WTC11 (cell line): ENCODE measurements at regions not wholly inside any gene's neighbourhood (a gene's known extent, or its start where the extent isn't known, plus 50 kb on each side); places are given as distances from the start of the nearest gene placed in this dataset.

ENCODE experiments used
- ATAC-seq: fragments of 200-7000 bp; cut with Tn5 transposase; 2 replicates; pipeline ENCODE4 v1.10.0; 2021; ENCODE audit warnings: mild to moderate bottlenecking, moderate library complexity
- CTCF ChIA-PET: fragments of 300-600 bp; sonication (Branson Sonifier 250); formaldehyde crosslinking; loops from one replicate; lab custom pipeline; 2021; ENCODE audit warnings: antibody characterized with exemption; lab: Charles Lee
- POLR2A ChIA-PET: fragments of 350-600 bp; sonication (Branson Sonifier 250); formaldehyde crosslinking; loops from one replicate; lab custom pipeline; 2021; ENCODE audit warnings: antibody characterized with exemption; lab: Charles Lee
- DNase-seq: peaks from one replicate; pipeline ENCODE4 v3.0.0; 2021; ENCODE audit warnings: low spot score
- H3K27ac Mint-ChIP-seq: 2 replicates; pipeline ENCODE4 v1.8.0; 2021; ENCODE audit warnings: mixed read lengths
- H3K27me3 Mint-ChIP-seq: 2 replicates; pipeline ENCODE4 v1.8.0; 2021; ENCODE audit warnings: low read depth, mild to moderate bottlenecking, moderate library complexity, mixed read lengths
- H3K36me3 Mint-ChIP-seq: 2 replicates; pipeline ENCODE4 v1.8.0; 2021; ENCODE audit warnings: mixed read lengths
- H3K4me1 Mint-ChIP-seq: 2 replicates; pipeline ENCODE4 v1.8.0; 2022; ENCODE audit warnings: mixed read lengths
- H3K4me3 Mint-ChIP-seq: 2 replicates; pipeline ENCODE4 v1.8.0; 2021; ENCODE audit warnings: mild to moderate bottlenecking, moderate library complexity, mixed read lengths
- H3K9me3 Mint-ChIP-seq: 2 replicates; pipeline ENCODE4 v1.8.0; 2021; ENCODE audit warnings: mixed read lengths
- ERG ChIP-seq: fragments of 250-450 bp; sonication (Bioruptor Pico); IDR thresholded peaks from 2 replicates; pipeline ENCODE4 v1.8.0; 2021; ENCODE audit warnings: mild to moderate bottlenecking
- FOXK1 ChIP-seq: sonication (generic); formaldehyde crosslinking; IDR thresholded peaks from 2 replicates; pipeline ENCODE4 v1.8.0; 2022; ENCODE audit warnings: mild to moderate bottlenecking, moderate library complexity, missing genetic modification reagents
- GRHL2 ChIP-seq: fragments of 250-450 bp; sonication (Bioruptor Pico); IDR thresholded peaks from 2 replicates; pipeline ENCODE4 v1.8.0; 2022; ENCODE audit warnings: mild to moderate bottlenecking, moderate library complexity; ENCODE audit not compliant: insufficient replicate concordance, severe bottlenecking
- GTF2I ChIP-seq: fragments of 250-450 bp; sonication (Bioruptor Pico); conservative IDR thresholded peaks from 2 replicates; pipeline ENCODE4 v1.4.0; 2021; ENCODE audit warnings: mild to moderate bottlenecking
- HMGA2 ChIP-seq: fragments of 250-450 bp; sonication (Bioruptor Pico); IDR thresholded peaks from 2 replicates; pipeline ENCODE4 v1.4.0; 2021; ENCODE audit warnings: mild to moderate bottlenecking, moderate library complexity
- JAZF1 ChIP-seq: fragments of 250-450 bp; sonication (Bioruptor Pico); IDR thresholded peaks from 2 replicates; pipeline ENCODE4 v1.9.0; 2021; ENCODE audit warnings: moderate library complexity, mild to moderate bottlenecking, inconsistent platforms
- MYBL2 ChIP-seq: sonication (generic); formaldehyde crosslinking; IDR thresholded peaks from 2 replicates; pipeline ENCODE4 v1.8.1; 2023; ENCODE audit warnings: mild to moderate bottlenecking, moderate library complexity, missing genetic modification reagents
- NR1H2 ChIP-seq: sonication (generic); formaldehyde crosslinking; IDR thresholded peaks from 2 replicates; pipeline ENCODE4 v1.9.0; 2021; ENCODE audit warnings: mild to moderate bottlenecking, moderate library complexity, missing genetic modification reagents
- OVOL2 ChIP-seq: fragments of 250-450 bp; sonication (Bioruptor Pico); IDR thresholded peaks from 2 replicates; pipeline ENCODE4 v1.9.0; 2021; ENCODE audit warnings: mild to moderate bottlenecking, borderline replicate concordance
- PRRX2 ChIP-seq: fragments of 250-450 bp; sonication (Bioruptor Pico); IDR thresholded peaks from 2 replicates; pipeline ENCODE4 v1.8.0; 2021; ENCODE audit warnings: mild to moderate bottlenecking
- RORB ChIP-seq: fragments of 250-450 bp; sonication (Bioruptor Pico); IDR thresholded peaks from 2 replicates; pipeline ENCODE4 v1.9.0; 2021; ENCODE audit warnings: mild to moderate bottlenecking
- SMAD4 ChIP-seq: sonication (generic); formaldehyde crosslinking; IDR thresholded peaks from 2 replicates; pipeline ENCODE4 v1.8.0; 2022; ENCODE audit warnings: mild to moderate bottlenecking, missing genetic modification reagents
- ZNF121 ChIP-seq: sonication (generic); formaldehyde crosslinking; IDR thresholded peaks from 2 replicates; pipeline ENCODE4 v1.8.0; 2023; ENCODE audit warnings: missing genetic modification reagents
- ZNF232 ChIP-seq: sonication (generic); formaldehyde crosslinking; IDR thresholded peaks from 2 replicates; pipeline ENCODE4 v1.8.0; 2022; ENCODE audit warnings: mild to moderate bottlenecking, missing genetic modification reagents
- ZNF317 ChIP-seq: sonication (generic); formaldehyde crosslinking; IDR thresholded peaks from 2 replicates; pipeline ENCODE4 v1.8.1; 2023; ENCODE audit warnings: low read depth, mild to moderate bottlenecking, moderate library complexity, missing genetic modification reagents, borderline replicate concordance
- TF ChIP-seq, protein P1 (sequence below): fragments of 250-450 bp; sonication (Bioruptor Pico); IDR thresholded peaks from 2 replicates; pipeline ENCODE4 v1.9.0; 2021; ENCODE audit warnings: moderate library complexity, mild to moderate bottlenecking, inconsistent platforms, borderline replicate concordance
- TF ChIP-seq, protein P2 (sequence below): fragments of 250-450 bp; sonication (Bioruptor Pico); IDR thresholded peaks from 2 replicates; pipeline ENCODE4 v2.1.2; 2022; ENCODE audit warnings: mild to moderate bottlenecking, moderate library complexity
- TF ChIP-seq, protein P3 (sequence below): sonication (generic); formaldehyde crosslinking; IDR thresholded peaks from 2 replicates; pipeline ENCODE4 v1.8.1; 2022; ENCODE audit warnings: mild to moderate bottlenecking, missing genetic modification reagents, moderate library complexity, borderline replicate concordance
- TF ChIP-seq, protein P4 (sequence below): sonication (generic); formaldehyde crosslinking; conservative IDR thresholded peaks from 2 replicates; pipeline ENCODE4 v1.8.1; 2022; ENCODE audit warnings: mild to moderate bottlenecking, missing genetic modification reagents
- TF ChIP-seq, protein P5 (sequence below): fragments of 250-450 bp; sonication (Bioruptor Pico); IDR thresholded peaks from 2 replicates; pipeline ENCODE4 v1.9.0; 2021; ENCODE audit warnings: mild to moderate bottlenecking, borderline replicate concordance
- TF ChIP-seq, protein P6 (sequence below): sonication (generic); formaldehyde crosslinking; IDR thresholded peaks from 2 replicates; pipeline ENCODE4 v1.8.0; 2022; ENCODE audit warnings: mild to moderate bottlenecking, missing genetic modification reagents
- TF ChIP-seq, protein P7 (sequence below): sonication (generic); formaldehyde crosslinking; IDR thresholded peaks from 2 replicates; pipeline ENCODE4 v1.8.1; 2022; ENCODE audit warnings: low read depth, missing genetic modification reagents, borderline replicate concordance

DNA sequence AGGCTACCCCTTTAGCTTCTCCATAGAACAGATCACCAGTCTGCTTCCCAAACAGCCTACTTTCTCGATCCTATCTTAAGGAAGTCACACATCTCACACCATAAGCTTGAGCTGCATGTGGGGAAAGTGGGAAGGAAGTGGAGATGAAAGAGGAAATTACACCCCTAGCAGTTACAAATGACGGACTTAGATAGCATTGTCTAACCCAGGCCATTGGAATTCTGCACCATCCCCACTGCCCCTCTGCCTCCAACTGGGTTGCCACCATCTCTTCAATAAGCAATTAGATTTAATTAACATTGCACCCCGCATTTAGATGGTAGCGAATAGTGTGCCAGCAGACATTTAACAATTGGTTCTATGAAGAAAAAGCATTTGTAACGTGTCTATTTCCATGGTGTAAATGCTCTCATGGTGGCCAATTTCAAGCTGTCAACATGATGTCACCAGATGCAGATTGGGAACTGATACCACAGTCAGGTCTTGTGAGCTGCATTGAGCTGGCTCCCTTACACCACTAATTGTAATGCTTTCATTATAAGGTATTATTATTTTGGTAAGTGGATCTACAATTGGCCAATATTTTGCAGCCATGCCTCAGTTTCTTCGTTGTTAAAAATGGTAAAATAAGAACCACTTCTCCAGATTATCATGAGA is 124.7 kb downstream of the CD24 start (continued):
- TF ChIP-seq, protein P1, sequence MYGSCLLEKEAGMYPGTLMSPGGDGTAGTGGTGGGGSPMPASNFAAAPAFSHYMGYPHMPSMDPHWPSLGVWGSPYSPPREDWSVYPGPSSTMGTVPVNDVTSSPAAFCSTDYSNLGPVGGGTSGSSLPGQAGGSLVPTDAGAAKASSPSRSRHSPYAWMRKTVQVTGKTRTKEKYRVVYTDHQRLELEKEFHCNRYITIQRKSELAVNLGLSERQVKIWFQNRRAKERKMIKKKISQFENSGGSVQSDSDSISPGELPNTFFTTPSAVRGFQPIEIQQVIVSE (CRISPR knock-in tag), result no peak
- no peak for TF ChIP-seq OVOL2 (CRISPR knock-in tag)
- no peak for TF ChIP-seq ZNF232
- no peak for TF ChIP-seq ZNF121 (CRISPR knock-in tag)
- TF ChIP-seq, protein P2, sequence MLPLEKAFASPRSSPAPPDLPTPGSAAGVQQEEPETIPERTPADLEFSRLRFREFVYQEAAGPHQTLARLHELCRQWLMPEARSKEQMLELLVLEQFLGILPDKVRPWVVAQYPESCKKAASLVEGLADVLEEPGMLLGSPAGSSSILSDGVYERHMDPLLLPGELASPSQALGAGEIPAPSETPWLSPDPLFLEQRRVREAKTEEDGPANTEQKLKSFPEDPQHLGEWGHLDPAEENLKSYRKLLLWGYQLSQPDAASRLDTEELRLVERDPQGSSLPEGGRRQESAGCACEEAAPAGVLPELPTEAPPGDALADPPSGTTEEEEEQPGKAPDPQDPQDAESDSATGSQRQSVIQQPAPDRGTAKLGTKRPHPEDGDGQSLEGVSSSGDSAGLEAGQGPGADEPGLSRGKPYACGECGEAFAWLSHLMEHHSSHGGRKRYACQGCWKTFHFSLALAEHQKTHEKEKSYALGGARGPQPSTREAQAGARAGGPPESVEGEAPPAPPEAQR (CRISPR knock-in tag), result no peak
- TF ChIP-seq, all 79 proteins: peak for 0

GRCh38 chr6:106849120-106849519 is 125.4 kb downstream of the CD24 start:
- no peak for DNase-seq
- CTCF ChIA-PET, result no interaction called here
- H3K27me3 Mint-ChIP-seq, result no peaks in the 10 kb centered on the region; the same call in none of the 2 replicates

More at GRCh38 chr6:106849120-106849519, 125.4 kb downstream of the CD24 start:
- peaks cover 19% of the 10 kb centered on the region for H3K9me3 Mint-ChIP-seq
- H3K36me3 Mint-ChIP-seq, result peaks cover 14% of the 10 kb centered on the region
- TF ChIP-seq, protein P3, sequence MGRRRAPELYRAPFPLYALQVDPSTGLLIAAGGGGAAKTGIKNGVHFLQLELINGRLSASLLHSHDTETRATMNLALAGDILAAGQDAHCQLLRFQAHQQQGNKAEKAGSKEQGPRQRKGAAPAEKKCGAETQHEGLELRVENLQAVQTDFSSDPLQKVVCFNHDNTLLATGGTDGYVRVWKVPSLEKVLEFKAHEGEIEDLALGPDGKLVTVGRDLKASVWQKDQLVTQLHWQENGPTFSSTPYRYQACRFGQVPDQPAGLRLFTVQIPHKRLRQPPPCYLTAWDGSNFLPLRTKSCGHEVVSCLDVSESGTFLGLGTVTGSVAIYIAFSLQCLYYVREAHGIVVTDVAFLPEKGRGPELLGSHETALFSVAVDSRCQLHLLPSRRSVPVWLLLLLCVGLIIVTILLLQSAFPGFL, result no peak
- TF ChIP-seq ZNF317, result no peak
- no peak for TF ChIP-seq HMGA2 (CRISPR knock-in tag)
- TF ChIP-seq FOXK1 (CRISPR knock-in tag), result no peak
- TF ChIP-seq JAZF1 (CRISPR knock-in tag), result no peak
- no peak for TF ChIP-seq ERG (CRISPR knock-in tag)
- no peak for TF ChIP-seq GRHL2 (CRISPR knock-in tag)
- no peak for TF ChIP-seq SMAD4 (CRISPR knock-in tag)
- TF ChIP-seq, protein P4, sequence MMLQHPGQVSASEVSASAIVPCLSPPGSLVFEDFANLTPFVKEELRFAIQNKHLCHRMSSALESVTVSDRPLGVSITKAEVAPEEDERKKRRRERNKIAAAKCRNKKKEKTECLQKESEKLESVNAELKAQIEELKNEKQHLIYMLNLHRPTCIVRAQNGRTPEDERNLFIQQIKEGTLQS (CRISPR knock-in tag), result no peak
- no peak for TF ChIP-seq NR1H2
- TF ChIP-seq PRRX2, result no peak
- TF ChIP-seq, protein P5, sequence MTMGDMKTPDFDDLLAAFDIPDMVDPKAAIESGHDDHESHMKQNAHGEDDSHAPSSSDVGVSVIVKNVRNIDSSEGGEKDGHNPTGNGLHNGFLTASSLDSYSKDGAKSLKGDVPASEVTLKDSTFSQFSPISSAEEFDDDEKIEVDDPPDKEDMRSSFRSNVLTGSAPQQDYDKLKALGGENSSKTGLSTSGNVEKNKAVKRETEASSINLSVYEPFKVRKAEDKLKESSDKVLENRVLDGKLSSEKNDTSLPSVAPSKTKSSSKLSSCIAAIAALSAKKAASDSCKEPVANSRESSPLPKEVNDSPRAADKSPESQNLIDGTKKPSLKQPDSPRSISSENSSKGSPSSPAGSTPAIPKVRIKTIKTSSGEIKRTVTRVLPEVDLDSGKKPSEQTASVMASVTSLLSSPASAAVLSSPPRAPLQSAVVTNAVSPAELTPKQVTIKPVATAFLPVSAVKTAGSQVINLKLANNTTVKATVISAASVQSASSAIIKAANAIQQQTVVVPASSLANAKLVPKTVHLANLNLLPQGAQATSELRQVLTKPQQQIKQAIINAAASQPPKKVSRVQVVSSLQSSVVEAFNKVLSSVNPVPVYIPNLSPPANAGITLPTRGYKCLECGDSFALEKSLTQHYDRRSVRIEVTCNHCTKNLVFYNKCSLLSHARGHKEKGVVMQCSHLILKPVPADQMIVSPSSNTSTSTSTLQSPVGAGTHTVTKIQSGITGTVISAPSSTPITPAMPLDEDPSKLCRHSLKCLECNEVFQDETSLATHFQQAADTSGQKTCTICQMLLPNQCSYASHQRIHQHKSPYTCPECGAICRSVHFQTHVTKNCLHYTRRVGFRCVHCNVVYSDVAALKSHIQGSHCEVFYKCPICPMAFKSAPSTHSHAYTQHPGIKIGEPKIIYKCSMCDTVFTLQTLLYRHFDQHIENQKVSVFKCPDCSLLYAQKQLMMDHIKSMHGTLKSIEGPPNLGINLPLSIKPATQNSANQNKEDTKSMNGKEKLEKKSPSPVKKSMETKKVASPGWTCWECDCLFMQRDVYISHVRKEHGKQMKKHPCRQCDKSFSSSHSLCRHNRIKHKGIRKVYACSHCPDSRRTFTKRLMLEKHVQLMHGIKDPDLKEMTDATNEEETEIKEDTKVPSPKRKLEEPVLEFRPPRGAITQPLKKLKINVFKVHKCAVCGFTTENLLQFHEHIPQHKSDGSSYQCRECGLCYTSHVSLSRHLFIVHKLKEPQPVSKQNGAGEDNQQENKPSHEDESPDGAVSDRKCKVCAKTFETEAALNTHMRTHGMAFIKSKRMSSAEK, result no peak
- no peak for TF ChIP-seq MYBL2 (CRISPR knock-in tag)
- no peak for TF ChIP-seq GTF2I (CRISPR knock-in tag)
- no peak for TF ChIP-seq RORB (CRISPR knock-in tag)
- no peak for TF ChIP-seq OVOL2 (CRISPR knock-in tag)
- TF ChIP-seq, protein P6, sequence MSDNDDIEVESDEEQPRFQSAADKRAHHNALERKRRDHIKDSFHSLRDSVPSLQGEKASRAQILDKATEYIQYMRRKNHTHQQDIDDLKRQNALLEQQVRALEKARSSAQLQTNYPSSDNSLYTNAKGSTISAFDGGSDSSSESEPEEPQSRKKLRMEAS, result no peak
- TF ChIP-seq, protein P7, sequence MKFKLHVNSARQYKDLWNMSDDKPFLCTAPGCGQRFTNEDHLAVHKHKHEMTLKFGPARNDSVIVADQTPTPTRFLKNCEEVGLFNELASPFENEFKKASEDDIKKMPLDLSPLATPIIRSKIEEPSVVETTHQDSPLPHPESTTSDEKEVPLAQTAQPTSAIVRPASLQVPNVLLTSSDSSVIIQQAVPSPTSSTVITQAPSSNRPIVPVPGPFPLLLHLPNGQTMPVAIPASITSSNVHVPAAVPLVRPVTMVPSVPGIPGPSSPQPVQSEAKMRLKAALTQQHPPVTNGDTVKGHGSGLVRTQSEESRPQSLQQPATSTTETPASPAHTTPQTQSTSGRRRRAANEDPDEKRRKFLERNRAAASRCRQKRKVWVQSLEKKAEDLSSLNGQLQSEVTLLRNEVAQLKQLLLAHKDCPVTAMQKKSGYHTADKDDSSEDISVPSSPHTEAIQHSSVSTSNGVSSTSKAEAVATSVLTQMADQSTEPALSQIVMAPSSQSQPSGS (CRISPR knock-in tag), result no peak
- peaks cover 13% of the 10 kb centered on the region for H3K4me1 Mint-ChIP-seq
- no peak for ATAC-seq
- no peak overlapping the region for H3K4me3 Mint-ChIP-seq
- no peak overlapping the region for H3K27ac Mint-ChIP-seq
- POLR2A ChIA-PET, result no interaction called here
